Loucy (cell line): ENCODE measurements at regions not wholly inside any gene's neighbourhood (a gene's known extent, or its start where the extent isn't known, plus 50 kb on each side); places are given as distances from the start of the nearest gene placed in this dataset.

Source experiments
- CTCF ChIP-seq: fragments of 200-600 bp; sonication (generic); conservative IDR thresholded peaks from 2 replicates; pipeline ENCODE4 v1.5.1; 2014; ENCODE audit warnings: mild to moderate bottlenecking, antibody characterized with exemption, low read length
- EZH2phosphoT487 ChIP-seq: fragments of 200-600 bp; IDR thresholded peaks from 2 replicates; pipeline ENCODE4 v1.6.1; 2018; ENCODE audit warnings: antibody characterized with exemption, mild to moderate bottlenecking, moderate library complexity, borderline replicate concordance

- TF ChIP-seq CTCF (no peak), EZH2phosphoT487 (no peak)
Measured at GRCh38 chr11:43012606-43013005, 299.2 kb upstream of the API5 start.
